Heart left ventricle (tissue), 16 donors: ENCODE measurements at regions not wholly inside any gene's neighbourhood (a gene's known extent, or its start where the extent isn't known, plus 50 kb on each side); places are given as distances from the start of the nearest gene placed in this dataset.

Experiments
- ATAC-seq, 4 donors: fragments of 200-7000 bp; cut with Tn5 transposase; one replicate each; pipeline ENCODE4 v1.9.1; 2020 to 2022; ENCODE audit warnings: moderate library complexity in 4 of 4, mild to moderate bottlenecking in 3 of 4, moderate number of reproducible peaks in 1 of 4
- DNase-seq, 5 donors: peaks; one replicate each; pipeline ENCODE4 v3.0.0-alpha.2; 2020
- H3K27ac ChIP-seq, 12 donors: fragments of 200-600 bp; sonication (generic) in 4 of 12; one replicate each; pipeline versions ENCODE4 v1.5.0 to v1.8.0; 2016 to 2022; ENCODE audit warnings: mild to moderate bottlenecking in 2 of 12
- H3K27me3 ChIP-seq, 9 donors: fragments of 200-600 bp; sonication (generic) in 2 of 9; one replicate each; pipeline versions ENCODE4 v1.5.1 to v1.8.0; 2016 to 2022; ENCODE audit warnings: mild to moderate bottlenecking in 3 of 9
- H3K36me3 ChIP-seq, 9 donors: fragments of 200-600 bp; sonication (generic) in 2 of 9; one replicate each; pipeline versions ENCODE4 v1.5.0 to v1.8.0; 2018 to 2022; ENCODE audit warnings: mild to moderate bottlenecking in 2 of 9
- H3K4me1 ChIP-seq, 12 donors: fragments of 200-600 bp; sonication (generic) in 4 of 12; one replicate each; pipeline versions ENCODE4 v1.5.0 to v1.8.0; 2016 to 2022; ENCODE audit warnings: mild to moderate bottlenecking in 3 of 12
- H3K4me3 ChIP-seq, 12 donors: fragments of 200-600 bp; sonication (generic) in 4 of 12; one replicate each; pipeline versions ENCODE4 v1.5.0 to v1.8.0; 2017 to 2022; ENCODE audit warnings: mild to moderate bottlenecking in 9 of 12, moderate library complexity in 4 of 12
- H3K9me3 ChIP-seq, 12 donors: fragments of 200-600 bp; sonication (generic) in 4 of 12; one replicate each; pipeline versions ENCODE4 v1.5.0 to v1.8.0; 2016 to 2022; ENCODE audit warnings: mild to moderate bottlenecking in 1 of 12
- POLR2A ChIP-seq, 2 donors: fragments of 450-650 bp; IDR thresholded peaks; one replicate each; pipeline ENCODE4 v1.6.1; 2017; ENCODE audit warnings: antibody characterized with exemption in 2 of 2, mild to moderate bottlenecking in 2 of 2, moderate library complexity in 2 of 2
- WGBS, 4 donors: extraction: QIAGEN DNeasy Blood & Tissue Kit in 2 of 4; methylation state at CpG; one replicate each; pipeline versions ENCODE4 v1.1.5 to v1.1.7; 2013 to 2018; 5-methylcytosine and 5-hydroxymethylcytosine counted together
- intact Hi-C, 10 donors: fragments of 100-400 bp; cut with DNase I; formaldehyde crosslinking; loops; one replicate each; pipeline versions ENCODE4 v1.11.1 to v1.14.2; 2022
- TF ChIP-seq, protein P1 (sequence below), 12 donors: fragments of 200-600 bp; sonication (generic) in 4 of 12; IDR thresholded peaks; one replicate each; pipeline versions ENCODE4 v1.5.0 to v1.8.0; 2018 to 2022; ENCODE audit warnings: antibody characterized with exemption in 12 of 12, mild to moderate bottlenecking in 5 of 12
- donor health status: ischemic (EF 13 %, LVEDD 7.1; RV severe dilation, severe dysfunction).
- donor health status: healthy with polysubstance abuse.
- donor health status: DM: no; HTN: yes; CAD: no.
- donor health status: DM: no; HTN: no; CAD: no.
- donor health status: ischemic (EF 25% LVEDD 6.9; RV normal size, moderate dysfunction).
- donor health status: ischemic (EF 25% LVEDD 5.7; RV mildly dilated, moderate dysfunction).
- donor health status: healthy.
- donor health status: DM: yes; HTN: yes; CAD: no.
- donor health status: ischemic (EF 35%, LVEDD 5.7; RV mildly dilated, moderate dysfunction).
- donor health status: nonischemic (EF 11% LVEDD 7.7; RV severe dilation, severe dysfunction).
- donor health status: DM: yes; HTN: yes; CAD: no.
- donor health status: PGD.
- donor health status: ischemic (EF 29% LVEDD 5.4; RV normal size, mild dysfunction).
- donor health status: nonischemic (EF 23%, LVEDD 6.1; RV moderate dilation, normal function).

DNA sequence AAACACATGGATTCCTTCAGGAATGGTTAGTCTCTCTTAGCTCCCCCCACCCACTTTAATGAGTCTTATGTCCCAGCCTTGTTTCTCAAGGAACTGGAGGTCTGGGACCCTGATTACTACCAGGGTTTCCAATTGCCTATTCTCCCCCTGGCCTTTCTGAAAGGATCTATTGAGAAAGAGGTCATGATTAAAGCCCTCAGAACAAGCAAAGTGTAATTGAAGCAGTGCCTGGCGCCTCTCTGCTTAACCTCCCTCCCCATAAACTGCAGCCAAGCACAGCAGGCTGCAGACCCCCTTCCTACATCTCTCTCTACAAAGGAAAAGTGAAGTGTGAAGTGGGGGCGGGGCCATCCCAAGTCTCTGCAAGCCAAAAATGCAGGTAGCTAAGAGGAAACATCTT is 159.7 kb upstream of the CDH11 start:
- Histone ChIP-seq H3K9me3 (no peaks in the 10 kb centered on the region), H3K27me3 (no peaks in the 10 kb centered on the region), H3K36me3 (no peaks in the 10 kb centered on the region), H3K4me1 (peaks cover 0 to 14% (median 2%) of the 10 kb centered on the region in 12 donors), H3K27ac (no peak overlapping the region), H3K4me3 (no peak overlapping the region)
- intact Hi-C loops = no loop called here
- ATAC-seq (no peak), DNase-seq (no peak)
- WGBS, 4 donors = 88 to 91% (median 89%) methylated on average over 2 of the region's 2 CpGs
- TF ChIP-seq, protein P1, sequence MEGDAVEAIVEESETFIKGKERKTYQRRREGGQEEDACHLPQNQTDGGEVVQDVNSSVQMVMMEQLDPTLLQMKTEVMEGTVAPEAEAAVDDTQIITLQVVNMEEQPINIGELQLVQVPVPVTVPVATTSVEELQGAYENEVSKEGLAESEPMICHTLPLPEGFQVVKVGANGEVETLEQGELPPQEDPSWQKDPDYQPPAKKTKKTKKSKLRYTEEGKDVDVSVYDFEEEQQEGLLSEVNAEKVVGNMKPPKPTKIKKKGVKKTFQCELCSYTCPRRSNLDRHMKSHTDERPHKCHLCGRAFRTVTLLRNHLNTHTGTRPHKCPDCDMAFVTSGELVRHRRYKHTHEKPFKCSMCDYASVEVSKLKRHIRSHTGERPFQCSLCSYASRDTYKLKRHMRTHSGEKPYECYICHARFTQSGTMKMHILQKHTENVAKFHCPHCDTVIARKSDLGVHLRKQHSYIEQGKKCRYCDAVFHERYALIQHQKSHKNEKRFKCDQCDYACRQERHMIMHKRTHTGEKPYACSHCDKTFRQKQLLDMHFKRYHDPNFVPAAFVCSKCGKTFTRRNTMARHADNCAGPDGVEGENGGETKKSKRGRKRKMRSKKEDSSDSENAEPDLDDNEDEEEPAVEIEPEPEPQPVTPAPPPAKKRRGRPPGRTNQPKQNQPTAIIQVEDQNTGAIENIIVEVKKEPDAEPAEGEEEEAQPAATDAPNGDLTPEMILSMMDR (IDR thresholded peaks at IDR 0.05) = no peak
- no peak for TF ChIP-seq POLR2A (IDR thresholded peaks at IDR 0.05)

DNA sequence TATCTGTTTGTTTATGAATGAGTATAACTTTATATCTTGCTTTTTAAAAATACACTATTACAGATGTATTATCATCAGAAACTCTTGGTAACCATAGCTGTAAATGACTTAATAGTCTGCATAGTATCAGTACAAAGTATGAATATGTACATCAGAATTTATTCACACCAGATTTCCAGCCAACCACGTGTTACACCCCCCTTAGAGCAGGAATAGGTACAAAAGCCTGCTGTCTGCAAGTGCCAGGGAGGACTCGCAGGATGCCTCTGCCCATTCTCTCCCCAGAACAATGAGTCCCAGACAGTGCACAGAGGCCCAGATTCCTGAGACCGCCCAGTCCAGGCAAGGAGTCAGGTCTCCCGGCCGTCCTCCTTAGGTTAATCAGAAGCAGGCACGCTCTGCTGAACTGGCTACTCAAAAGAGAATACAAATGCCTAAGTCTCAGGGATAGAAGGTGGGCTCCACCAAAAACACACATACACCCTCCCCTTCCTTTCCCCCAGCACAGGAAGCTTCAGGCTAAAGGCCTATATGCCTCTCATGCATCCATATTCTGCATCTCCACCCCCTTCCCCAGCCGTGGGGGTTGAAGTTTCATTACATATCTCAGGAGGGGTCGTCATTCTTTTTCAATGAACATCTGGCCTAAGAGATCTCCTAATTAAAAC is 159.1 kb upstream of the CDH11 start:
- Histone ChIP-seq H3K4me1 (peaks cover 0 to 14% (median 2%) of the 10 kb centered on the region in 12 donors), H3K27ac (no peak overlapping the region), H3K9me3 (no peaks in the 10 kb centered on the region), H3K27me3 (no peaks in the 10 kb centered on the region), H3K36me3 (no peaks in the 10 kb centered on the region), H3K4me3 (no peak overlapping the region)
- ATAC-seq = no peak
- 82 to 85% (median 84%) methylated on average over 8 of the region's 8 CpGs for WGBS, 4 donors
- TF ChIP-seq POLR2A (IDR thresholded peaks at IDR 0.05) = no peak
- TF ChIP-seq, protein P1 (IDR thresholded peaks at IDR 0.05) = no peak
- intact Hi-C loops = no loop called here
- DNase-seq = no peak

DNA sequence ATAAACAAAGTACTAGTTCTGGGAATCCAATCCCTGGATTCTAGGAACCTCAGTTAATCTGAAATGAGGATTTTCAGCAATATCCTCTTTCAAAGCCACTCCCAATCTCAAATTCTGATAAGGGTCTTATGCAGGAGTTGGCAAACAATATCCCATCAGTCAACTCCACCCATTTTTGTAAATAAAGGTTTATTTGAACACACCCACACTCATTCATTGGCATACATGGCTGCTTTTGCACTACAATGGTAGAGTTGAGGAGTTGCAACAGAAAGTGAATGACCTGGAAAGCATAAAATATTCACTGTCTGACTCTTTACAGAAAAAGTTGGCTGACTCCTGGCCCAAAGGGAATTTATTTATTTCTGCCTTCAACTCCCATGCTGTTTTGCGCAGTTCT is 157.7 kb upstream of the CDH11 start:
- no peak for ATAC-seq
- no peak overlapping the region for H3K4me3 ChIP-seq
- intact Hi-C loops = no loop called here

DNA sequence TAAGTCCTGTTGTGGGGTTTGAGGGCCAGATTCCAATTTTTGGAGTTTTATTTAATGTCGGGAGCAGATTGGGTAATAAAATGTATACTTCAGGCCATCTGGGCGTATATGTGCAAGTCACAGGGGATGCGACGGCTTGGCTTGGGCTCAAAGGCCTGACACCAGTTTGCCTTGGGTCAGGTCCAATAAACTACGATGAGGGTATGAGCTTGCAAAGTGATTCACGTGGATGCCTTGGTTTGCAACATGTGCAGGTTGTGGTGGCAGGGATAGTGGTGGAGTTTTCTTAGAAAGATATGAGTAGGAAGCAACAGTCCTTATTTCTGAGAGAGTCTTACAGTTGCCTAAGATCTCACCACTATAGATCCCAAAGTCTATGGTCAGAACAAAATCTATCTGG is 157.0 kb upstream of the CDH11 start:
- TF ChIP-seq, protein P1 (IDR thresholded peaks at IDR 0.05) = no peak
- no peak for TF ChIP-seq POLR2A (IDR thresholded peaks at IDR 0.05)
- no peaks in the 10 kb centered on the region for H3K27me3 ChIP-seq
- H3K9me3 ChIP-seq = no peaks in the 10 kb centered on the region
- intact Hi-C loops = no loop called here
- no peak overlapping the region for H3K4me3 ChIP-seq
- WGBS, 4 donors = 85 to 93% (median 91%) methylated on average over 6 of the region's 6 CpGs
- ATAC-seq = no peak
- no peak overlapping the region for H3K27ac ChIP-seq
- peaks cover 0 to 5% (median 0%) of the 10 kb centered on the region in 12 donors for H3K4me1 ChIP-seq
- H3K36me3 ChIP-seq = no peaks in the 10 kb centered on the region
- no peak for DNase-seq

More for the DNA sequence above, 157.7 kb upstream of the CDH11 start:
- 91 to 100% (median 96%) methylated on average over 1 of the region's 1 CpG for WGBS, 4 donors
- Histone ChIP-seq H3K27ac (no peak overlapping the region), H3K27me3 (no peaks in the 10 kb centered on the region), H3K9me3 (no peaks in the 10 kb centered on the region), H3K4me1 (peaks cover 0 to 5% (median 0%) of the 10 kb centered on the region in 12 donors), H3K36me3 (no peaks in the 10 kb centered on the region)
- no peak for DNase-seq
- TF ChIP-seq, protein P1 (IDR thresholded peaks at IDR 0.05) = no peak
- TF ChIP-seq POLR2A (IDR thresholded peaks at IDR 0.05) = no peak
